ENCODE measurements at regions not wholly inside any gene's neighbourhood (a gene's known extent, or its start where the extent isn't known, plus 50 kb on each side); places are given as distances from the start of the nearest gene placed in this dataset.

DNA sequence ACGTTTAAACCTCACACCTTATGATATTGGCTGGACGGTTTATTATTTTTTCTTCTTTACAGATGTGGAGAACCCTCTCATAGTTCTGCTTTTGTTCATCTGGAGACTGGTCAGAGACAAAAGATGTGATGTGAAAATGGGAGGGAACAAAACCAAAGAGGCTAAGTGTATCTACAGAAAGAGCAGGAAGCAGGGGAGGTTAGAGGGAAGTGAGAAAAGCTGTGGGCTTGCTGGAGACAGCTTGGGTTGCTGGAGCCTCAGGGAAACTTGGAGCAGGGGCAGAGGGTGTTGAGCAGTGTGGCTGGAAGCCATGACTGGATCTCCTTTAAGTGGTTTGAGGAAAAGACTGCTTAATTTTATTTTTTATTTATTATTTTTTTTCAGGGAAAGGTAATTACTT, 79.0 kb upstream of the SNX19 start:
- no peak for TF ChIP-seq CTCF (IDR thresholded peaks at IDR 0.05; ENCODE audit: insufficient read depth, low read depth, low read length)
- POLR2A ChIA-PET = no interaction called here

DNA sequence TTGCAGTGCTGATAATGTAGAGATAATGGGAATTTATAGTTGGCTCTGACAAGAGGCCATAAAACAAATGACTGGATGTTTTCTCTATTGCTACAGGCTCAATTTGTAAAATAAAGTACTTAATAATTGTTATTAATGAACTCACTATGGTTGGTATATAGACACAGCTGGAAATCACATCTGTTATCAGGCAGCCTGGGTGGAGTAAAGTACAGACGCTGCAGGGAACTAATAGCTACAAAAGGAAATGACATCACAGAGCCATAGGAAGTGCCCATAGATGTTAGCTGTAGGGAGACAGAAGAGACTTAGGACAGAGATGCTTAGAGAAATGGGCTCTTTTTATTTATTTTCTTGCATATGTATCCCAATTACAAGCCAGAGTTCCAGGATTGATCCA, 81.0 kb upstream of the SNX19 start:
- POLR2A ChIA-PET = interaction anchor here (0.6 kb wide), 1 partner anchor 39 kb away, joined by 3 read pairs; no protein-coding TSS in a partner anchor
- CTCF ChIA-PET = interaction anchor here (0.8 kb wide), 1 partner anchor 18 kb away, joined by 3 read pairs; no protein-coding TSS in a partner anchor

More for the DNA sequence above, 79.0 kb upstream of the SNX19 start:
- no peak for DNase-seq (ENCODE audit: low read depth)
- H3K27me3 ChIP-seq (ENCODE audit: control insufficient read depth, insufficient read depth, low read length) = no peaks in the 10 kb centered on the region
- H3K4me3 ChIP-seq (ENCODE audit: low read depth, low read length) = no peak overlapping the region
- CTCF ChIA-PET = interaction anchor here (2.1 to 2.2 kb wide), 2 partner anchors 13 to 16 kb away, joined by 8 to 11 read pairs; no protein-coding TSS in a partner anchor
- H3K36me3 ChIP-seq (ENCODE audit: control insufficient read depth, insufficient read depth, low read length) = no peaks in the 10 kb centered on the region

GRCh38 chr11:130999086-130999485, 82.8 kb upstream of the SNX19 start:
- no peak for DNase-seq (ENCODE audit: low read depth)
- ChIA-PET CTCF (interaction anchor here (1.0 to 1.6 kb wide), 2 partner anchors 16 to 18 kb away, joined by 4 to 6 read pairs; no protein-coding TSS in a partner anchor), POLR2A (interaction anchor here (0.5 kb wide), 1 partner anchor 46 kb away, joined by 3 read pairs; no protein-coding TSS in a partner anchor)
- Histone ChIP-seq H3K4me3 (ENCODE audit: low read depth, low read length) (no peak overlapping the region), H3K36me3 (ENCODE audit: control insufficient read depth, insufficient read depth, low read length) (no peaks in the 10 kb centered on the region), H3K27me3 (ENCODE audit: control insufficient read depth, insufficient read depth, low read length) (no peaks in the 10 kb centered on the region)
- no peak for TF ChIP-seq CTCF (IDR thresholded peaks at IDR 0.05; ENCODE audit: insufficient read depth, low read depth, low read length)

More for the DNA sequence above, 81.0 kb upstream of the SNX19 start:
- Histone ChIP-seq H3K4me3 (ENCODE audit: low read depth, low read length) (no peak overlapping the region), H3K36me3 (ENCODE audit: control insufficient read depth, insufficient read depth, low read length) (no peaks in the 10 kb centered on the region), H3K27me3 (ENCODE audit: control insufficient read depth, insufficient read depth, low read length) (no peaks in the 10 kb centered on the region)
- no peak for TF ChIP-seq CTCF (IDR thresholded peaks at IDR 0.05; ENCODE audit: insufficient read depth, low read depth, low read length)
- DNase-seq (ENCODE audit: low read depth) = no peak

DNA sequence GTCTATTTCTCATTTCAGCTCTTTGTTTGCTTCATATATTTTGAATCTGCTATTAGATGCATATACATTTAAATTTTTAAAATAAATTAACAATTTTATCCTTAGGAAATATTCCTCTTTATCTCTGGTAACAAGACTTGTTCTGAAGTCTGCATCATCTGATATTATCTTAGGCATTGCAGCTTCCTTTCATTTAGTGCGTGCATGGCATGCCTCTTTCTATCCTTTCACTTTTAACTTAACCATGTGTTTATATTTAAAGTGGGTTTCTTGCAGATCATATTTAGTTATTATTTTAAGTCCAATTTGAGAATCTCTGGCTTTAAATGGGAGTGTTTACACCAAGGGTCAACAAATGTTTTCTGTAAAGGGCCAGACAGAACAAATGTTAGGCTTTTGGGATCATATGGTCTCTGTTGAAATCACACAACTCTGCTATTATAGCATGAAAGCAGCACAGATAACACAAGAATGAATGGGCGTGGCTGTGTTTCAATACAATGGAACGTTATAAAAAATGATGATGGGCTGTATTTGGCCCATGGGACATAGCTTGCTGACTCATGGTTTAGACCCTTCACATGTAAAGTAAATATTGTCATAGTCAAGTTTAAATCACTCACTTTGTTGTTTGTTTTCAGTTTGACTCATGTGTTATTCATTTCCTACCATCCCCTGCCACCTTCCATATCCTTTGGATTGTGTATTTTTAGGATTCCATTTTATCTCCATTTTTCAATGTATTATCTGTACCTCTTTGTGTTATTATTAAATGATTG, 83.9 kb upstream of the SNX19 start:
- TF ChIP-seq CTCF (IDR thresholded peaks at IDR 0.05; ENCODE audit: insufficient read depth, low read depth, low read length) = no peak
- DNase-seq (ENCODE audit: low read depth) = peak; percentile 88
- POLR2A ChIA-PET = interaction anchor here (0.6 kb wide), 1 partner anchor 75 kb away, joined by 3 read pairs; no protein-coding TSS in a partner anchor
- H3K36me3 ChIP-seq (ENCODE audit: control insufficient read depth, insufficient read depth, low read length) = no peaks in the 10 kb centered on the region
- no peak overlapping the region for H3K4me3 ChIP-seq (ENCODE audit: low read depth, low read length)
- CTCF ChIA-PET = interaction anchor here (1.6 kb wide), 1 partner anchor 19 kb away, joined by 4 read pairs; no protein-coding TSS in a partner anchor
- H3K27me3 ChIP-seq (ENCODE audit: control insufficient read depth, insufficient read depth, low read length) = no peaks in the 10 kb centered on the region

- TF ChIP-seq CTCF (IDR thresholded peaks at IDR 0.05; ENCODE audit: insufficient read depth, low read depth, low read length) = no peak
- no peaks in the 10 kb centered on the region for H3K27me3 ChIP-seq (ENCODE audit: control insufficient read depth, insufficient read depth, low read length)
- no peak overlapping the region for H3K4me3 ChIP-seq (ENCODE audit: low read depth, low read length)
- ChIA-PET CTCF (interaction anchor here (1.6 kb wide), 1 partner anchor 10 kb away, joined by 3 read pairs; no protein-coding TSS in a partner anchor), POLR2A (no interaction called here)
- H3K36me3 ChIP-seq (ENCODE audit: control insufficient read depth, insufficient read depth, low read length) = no peaks in the 10 kb centered on the region
- DNase-seq (ENCODE audit: low read depth) = no peak
These were observed 85.9 kb upstream of the SNX19 start for GRCh38 chr11:131002145-131002544.
